ENCODE measurements at regions not wholly inside any gene's neighbourhood (a gene's known extent, or its start where the extent isn't known, plus 50 kb on each side); places are given as distances from the start of the nearest gene placed in this dataset.
A peak's percentile ranks its signal among the peaks of the same experiment; 100 is the strongest.
"Not testable (repeated sequence)": the region's sequence is repeated elsewhere in the genome, so short reads cannot be mapped to it uniquely, and the experiment has no call there.

DNA sequence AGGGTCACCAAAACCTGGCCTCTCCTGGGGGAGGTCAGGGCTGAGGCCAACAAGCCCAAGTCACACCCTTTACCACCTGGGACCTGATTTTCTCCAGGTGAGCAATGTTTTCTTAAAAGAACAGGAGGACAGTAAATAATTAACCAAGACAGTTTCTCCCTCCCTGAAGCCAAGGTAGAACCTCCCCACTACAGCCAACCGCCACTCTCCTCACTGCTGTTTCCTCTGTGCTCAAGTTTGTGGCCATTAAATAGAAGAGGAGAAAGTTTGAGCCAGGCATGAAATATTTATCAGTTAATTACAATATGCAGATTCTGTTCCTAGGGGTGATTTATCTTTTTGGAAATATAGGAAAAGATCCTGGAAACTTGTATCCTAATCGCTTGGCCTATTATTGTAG lies 150.6 kb upstream of the ANKRD20A1 start:
- not testable (repeated sequence) for H3K27me3 ChIP-seq; H3K4me1 ChIP-seq; H3K4me3 ChIP-seq; DNase-seq (ENCODE audit: low spot score in 2 of 2); H3K27ac ChIP-seq; H3K9me3 ChIP-seq; H3K36me3 ChIP-seq
- no CpG with 5 or more reads among the region's 2 CpGs for WGBS

DNA sequence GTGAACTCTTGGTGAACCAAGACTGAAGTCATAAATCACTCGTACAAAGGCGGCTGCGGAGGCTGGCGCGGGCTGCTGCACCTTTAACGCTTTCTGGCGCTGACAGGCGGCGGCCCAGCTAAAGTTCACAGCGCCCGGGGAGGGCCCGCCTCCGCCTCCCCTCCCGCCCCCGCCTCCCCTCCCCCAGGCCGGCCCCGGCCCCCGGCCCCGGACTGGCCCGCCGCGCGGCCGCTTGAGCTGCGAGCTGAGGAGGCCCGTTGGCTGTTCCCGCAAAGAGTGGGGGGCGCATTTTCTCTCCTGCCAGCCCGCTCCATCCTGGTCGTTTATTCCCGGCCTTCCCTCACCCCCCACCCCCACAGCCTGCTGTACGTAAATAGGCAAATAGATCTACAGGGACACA lies 147.3 kb upstream of the ANKRD20A1 start:
- WGBS = no CpG with 5 or more reads among the region's 32 CpGs
- H3K27me3 ChIP-seq; DNase-seq (ENCODE audit: low spot score in 2 of 2); H3K36me3 ChIP-seq; H3K27ac ChIP-seq; H3K9me3 ChIP-seq; H3K4me3 ChIP-seq; H3K4me1 ChIP-seq: not testable (repeated sequence)

DNA sequence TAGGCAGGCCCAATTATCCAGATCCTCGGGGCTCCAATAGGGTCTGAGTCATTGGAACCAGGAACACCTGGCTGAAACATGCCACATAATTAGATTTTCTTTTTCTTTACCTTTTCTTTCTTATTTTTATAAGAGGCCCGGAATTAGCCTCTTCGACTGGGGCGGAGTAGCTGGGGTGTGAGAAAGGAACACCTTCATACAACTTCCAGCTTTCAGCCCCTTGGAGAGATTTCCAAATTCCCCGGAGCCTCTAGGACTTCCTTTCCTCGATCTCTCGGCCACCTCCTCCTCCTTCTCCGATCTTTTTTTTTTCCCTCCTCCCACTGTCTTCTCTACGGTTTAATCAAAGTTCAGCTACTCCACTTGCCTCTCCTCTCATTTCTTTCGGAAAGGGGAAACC lies 146.8 kb upstream of the ANKRD20A1 start:
- not testable (repeated sequence) for H3K27ac ChIP-seq, H3K9me3 ChIP-seq, H3K4me3 ChIP-seq, H3K4me1 ChIP-seq, H3K27me3 ChIP-seq, H3K36me3 ChIP-seq
- peak; percentile 17 to 34 for DNase-seq (ENCODE audit: low spot score in 2 of 2)
- 74% methylated on average over 5 of the region's 10 CpGs for WGBS

DNA sequence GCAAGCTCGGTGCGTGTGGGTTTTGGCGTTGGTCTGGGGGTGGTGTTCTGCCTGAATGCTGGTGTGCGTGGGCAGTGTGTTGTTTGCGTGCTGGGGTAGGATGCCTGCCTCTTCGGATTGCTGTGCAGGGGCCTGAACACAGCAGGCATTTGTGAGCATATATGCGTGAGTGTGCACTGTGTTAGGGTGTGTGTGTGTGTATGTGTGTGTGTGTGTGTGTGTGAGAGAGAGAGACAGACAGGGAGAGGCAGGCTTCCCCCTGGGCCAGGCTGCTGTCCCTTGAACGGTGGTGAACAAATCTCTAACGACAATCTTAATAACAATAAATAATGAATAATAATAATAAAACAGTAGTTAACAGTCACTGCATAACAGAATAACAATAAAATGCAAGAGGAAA lies 145.8 kb upstream of the ANKRD20A1 start:
- DNase-seq (ENCODE audit: low spot score in 2 of 2); H3K4me3 ChIP-seq; H3K9me3 ChIP-seq; H3K27me3 ChIP-seq; H3K4me1 ChIP-seq; H3K36me3 ChIP-seq; H3K27ac ChIP-seq: not testable (repeated sequence)
- 68% methylated on average over 3 of the region's 9 CpGs for WGBS

DNA sequence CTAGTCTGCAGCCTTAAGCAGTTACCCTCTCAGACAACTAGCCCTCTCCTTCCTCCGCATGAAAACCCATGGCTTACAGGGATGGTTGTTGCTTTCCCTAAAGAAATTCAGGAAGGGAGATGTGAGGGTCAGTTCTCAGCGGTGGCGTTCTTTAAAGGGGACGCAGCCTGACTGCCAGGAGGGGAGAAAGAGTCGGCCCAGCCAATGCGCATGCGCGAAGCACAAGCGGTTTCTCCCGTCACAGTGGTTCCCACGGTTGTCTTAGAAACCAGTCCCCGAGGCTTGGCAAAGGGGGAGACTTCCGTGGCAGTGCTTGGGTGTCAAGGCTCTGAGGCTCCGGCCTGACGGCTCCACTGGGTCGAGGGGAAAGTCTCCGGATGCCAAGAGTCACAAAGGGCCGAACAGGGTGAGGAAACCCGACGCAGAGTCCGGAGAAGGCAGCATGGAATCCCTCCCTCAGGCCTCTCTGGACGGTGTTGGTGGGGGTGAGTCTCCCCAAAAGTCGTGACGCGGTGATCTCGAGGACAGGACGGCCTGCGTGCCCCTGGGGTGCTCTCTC lies 140.8 kb upstream of the ANKRD20A1 start:
- H3K36me3 ChIP-seq, H3K4me3 ChIP-seq: not testable (repeated sequence)

DNA sequence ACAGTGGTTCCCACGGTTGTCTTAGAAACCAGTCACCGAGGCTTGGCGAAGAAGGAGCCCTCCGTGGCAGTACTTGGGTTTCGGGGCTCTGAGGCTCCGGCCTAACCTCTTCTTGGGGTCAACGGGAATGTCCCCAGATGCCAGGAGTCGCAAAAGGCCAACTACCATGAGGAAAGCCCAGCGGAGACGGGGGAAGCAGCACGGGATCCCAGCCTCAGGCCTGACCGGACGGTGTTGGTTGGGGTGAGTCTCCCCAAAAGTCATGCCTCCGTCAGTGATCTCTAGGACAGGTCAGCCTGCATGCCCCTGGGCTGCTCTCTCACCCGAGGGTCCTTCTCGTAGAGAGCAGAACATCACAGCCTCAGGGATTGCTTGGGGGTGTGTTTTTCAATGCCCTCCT lies 138.2 kb upstream of the ANKRD20A1 start:
- DNase-seq (ENCODE audit: low spot score in 2 of 2) = peak; percentile 55 to 72
- 93% methylated on average over 11 of the region's 16 CpGs for WGBS
- not testable (repeated sequence) for H3K36me3 ChIP-seq

More for the DNA sequence above, 140.8 kb upstream of the ANKRD20A1 start:
- not testable (repeated sequence) for H3K4me1 ChIP-seq, H3K27me3 ChIP-seq, H3K9me3 ChIP-seq, H3K27ac ChIP-seq
- peak in 1 of 2 donors; percentile 55 for DNase-seq (ENCODE audit: low spot score in 2 of 2)
- WGBS = no CpG with 5 or more reads among the region's 28 CpGs

DNA sequence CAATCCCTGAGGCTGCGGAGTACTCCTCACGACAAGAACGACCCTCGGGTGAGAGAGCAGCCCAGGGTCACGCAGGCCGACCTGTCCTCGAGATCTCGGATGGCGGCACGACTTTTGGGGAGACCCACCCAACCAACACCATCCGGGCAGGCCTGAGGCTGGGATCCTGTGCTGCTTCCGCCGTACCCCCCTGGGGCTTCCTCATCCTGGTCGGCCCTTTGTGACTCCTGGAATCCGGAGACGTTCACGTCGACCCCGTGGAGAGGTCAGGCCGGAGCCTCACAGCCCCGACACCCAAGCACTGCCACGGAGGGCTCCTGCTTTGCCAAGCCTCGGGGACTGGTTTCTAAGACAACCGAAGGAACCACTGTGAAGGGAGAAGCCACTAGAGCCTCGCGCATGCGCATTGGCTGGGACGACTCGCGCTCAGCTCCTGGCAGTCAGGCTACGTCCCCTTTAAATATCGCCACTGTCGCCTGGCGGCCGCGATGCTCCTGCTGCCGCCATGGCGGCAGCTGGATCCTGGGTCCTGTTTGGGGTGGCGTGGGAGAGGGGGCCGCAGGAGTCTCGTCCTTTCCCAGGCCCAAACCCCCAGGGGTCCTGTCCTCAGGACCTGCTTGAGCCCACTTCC lies 136.2 kb upstream of the ANKRD20A1 start:
- DNase-seq (ENCODE audit: low spot score in 2 of 2); H3K27ac ChIP-seq; H3K9me3 ChIP-seq; H3K4me3 ChIP-seq; H3K36me3 ChIP-seq; H3K27me3 ChIP-seq; H3K4me1 ChIP-seq: not testable (repeated sequence)
- no CpG with 5 or more reads among the region's 41 CpGs for WGBS

More for the DNA sequence above, 138.2 kb upstream of the ANKRD20A1 start:
- H3K4me3 ChIP-seq, H3K9me3 ChIP-seq, H3K4me1 ChIP-seq, H3K27me3 ChIP-seq, H3K27ac ChIP-seq: not testable (repeated sequence)

DNA sequence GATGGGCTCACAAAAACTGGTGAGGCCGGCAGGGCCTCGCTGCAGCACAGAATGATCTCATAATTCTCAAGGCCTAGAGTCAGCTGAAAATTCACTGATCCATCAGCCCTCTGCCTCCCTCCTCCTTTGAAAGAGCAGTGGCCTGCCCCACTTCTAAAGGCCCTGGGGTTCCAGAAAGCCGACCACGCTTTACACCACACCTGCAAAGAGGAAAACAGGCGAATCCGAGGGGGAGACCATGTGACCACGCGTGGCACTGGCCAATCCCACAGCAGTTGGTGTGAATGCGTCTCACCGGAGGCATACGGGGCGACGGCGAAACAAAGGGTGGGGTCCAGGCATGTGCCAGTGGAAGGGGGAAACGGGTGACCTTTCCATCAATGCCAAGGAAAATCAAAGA lies 135.5 kb upstream of the ANKRD20A1 start:
- peak in 1 of 2 donors; percentile 36 for DNase-seq (ENCODE audit: low spot score in 2 of 2)
- H3K4me3 ChIP-seq = peak overlapping the region; percentile 38
- not testable (repeated sequence) for H3K27ac ChIP-seq, H3K9me3 ChIP-seq, H3K36me3 ChIP-seq, H3K4me1 ChIP-seq, H3K27me3 ChIP-seq
- no CpG with 5 or more reads among the region's 15 CpGs for WGBS

DNA sequence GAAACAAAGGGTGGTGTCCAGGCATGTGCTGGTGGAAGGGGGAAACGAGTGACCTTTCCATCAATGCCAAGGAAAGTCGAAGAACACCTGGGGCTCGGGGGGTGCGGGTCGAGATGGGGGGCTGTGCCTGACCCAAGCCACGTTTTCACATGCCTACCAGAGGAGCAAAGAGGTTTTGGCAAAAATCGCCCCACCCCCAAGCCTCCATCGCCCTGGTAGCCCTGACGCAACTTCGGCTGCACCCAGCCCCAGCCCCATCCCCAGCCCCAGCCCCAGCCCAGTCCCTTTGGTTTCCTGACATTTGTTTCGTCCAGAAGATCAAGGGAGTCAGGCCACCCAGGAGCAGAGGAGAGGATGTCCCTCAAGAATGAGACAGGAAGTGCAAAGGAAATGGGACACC lies 133.8 kb upstream of the ANKRD20A1 start:
- peak; percentile 66 to 81 for DNase-seq (ENCODE audit: low spot score in 2 of 2)
- H3K4me3 ChIP-seq = peak overlapping the region; percentile 36
- not testable (repeated sequence) for H3K4me1 ChIP-seq, H3K36me3 ChIP-seq, H3K9me3 ChIP-seq, H3K27me3 ChIP-seq, H3K27ac ChIP-seq
- WGBS = no CpG with 5 or more reads among the region's 11 CpGs

DNA sequence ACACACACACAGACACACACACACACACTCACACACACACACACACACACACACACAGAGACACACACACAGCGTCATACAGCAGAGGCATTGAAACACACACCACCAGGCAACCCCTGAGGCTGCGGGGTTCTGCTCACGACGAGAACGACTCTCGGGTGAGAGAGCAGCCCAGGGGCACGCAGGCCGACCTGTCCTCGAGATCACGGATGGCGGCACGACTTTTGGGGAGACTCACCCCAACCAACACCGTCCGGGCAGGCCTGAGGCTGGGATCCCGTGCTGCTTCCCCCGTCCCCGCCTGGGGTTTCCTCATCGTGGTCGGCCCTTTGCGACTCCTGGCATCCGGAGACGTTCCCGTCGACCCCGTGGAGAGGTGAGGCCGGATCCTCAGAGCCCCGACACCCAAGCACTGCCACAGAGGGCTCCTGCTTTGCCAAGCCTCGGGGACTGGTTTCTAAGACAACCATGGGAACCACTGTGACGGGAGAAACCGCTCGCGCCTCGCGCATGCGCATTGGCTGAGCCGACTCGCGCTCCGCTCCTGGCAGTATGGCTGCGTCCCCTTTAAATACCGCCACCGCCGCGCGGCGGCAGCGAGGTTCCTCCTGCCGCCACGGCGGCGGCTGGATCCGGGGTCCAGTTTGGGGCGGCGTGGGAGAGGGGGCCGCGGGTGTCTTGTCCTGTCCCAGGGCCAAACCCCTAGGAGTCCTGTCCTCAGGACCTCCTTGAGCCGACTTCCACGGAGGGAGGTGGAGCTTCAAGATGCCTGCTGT lies 132.3 kb upstream of the ANKRD20A1 start:
- not testable (repeated sequence) for H3K36me3 ChIP-seq, H3K4me1 ChIP-seq, H3K27me3 ChIP-seq, H3K27ac ChIP-seq, H3K9me3 ChIP-seq
- no CpG with 5 or more reads among the region's 58 CpGs for WGBS
- DNase-seq (ENCODE audit: low spot score in 2 of 2) = peak in 1 of 2 donors; percentile 42
- peak overlapping the region; percentile 40 for H3K4me3 ChIP-seq

DNA sequence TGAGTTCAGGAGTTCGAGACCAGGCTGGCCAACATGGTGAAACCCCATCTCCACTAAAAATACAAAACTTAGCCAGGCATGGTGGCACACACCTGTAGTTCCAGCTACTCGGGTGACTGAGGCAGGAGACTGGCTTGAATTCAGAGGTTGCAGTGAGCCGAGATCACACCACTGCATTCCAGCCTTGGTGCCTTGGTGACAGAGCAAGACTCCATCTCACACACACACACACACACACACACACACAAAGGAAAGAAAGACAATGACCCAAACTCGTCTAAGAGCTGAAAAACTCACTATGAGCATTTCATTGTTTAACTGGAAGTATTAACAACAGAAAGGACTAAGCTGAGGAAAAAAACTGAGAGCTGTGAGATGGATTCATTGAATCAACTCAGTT lies 95.6 kb upstream of the ANKRD20A1 start:
- not testable (repeated sequence) for H3K36me3 ChIP-seq; H3K4me3 ChIP-seq; H3K9me3 ChIP-seq; H3K27me3 ChIP-seq; H3K27ac ChIP-seq; H3K4me1 ChIP-seq; DNase-seq (ENCODE audit: low spot score in 2 of 2)
- WGBS = 56% methylated on average over 2 of the region's 4 CpGs

DNA sequence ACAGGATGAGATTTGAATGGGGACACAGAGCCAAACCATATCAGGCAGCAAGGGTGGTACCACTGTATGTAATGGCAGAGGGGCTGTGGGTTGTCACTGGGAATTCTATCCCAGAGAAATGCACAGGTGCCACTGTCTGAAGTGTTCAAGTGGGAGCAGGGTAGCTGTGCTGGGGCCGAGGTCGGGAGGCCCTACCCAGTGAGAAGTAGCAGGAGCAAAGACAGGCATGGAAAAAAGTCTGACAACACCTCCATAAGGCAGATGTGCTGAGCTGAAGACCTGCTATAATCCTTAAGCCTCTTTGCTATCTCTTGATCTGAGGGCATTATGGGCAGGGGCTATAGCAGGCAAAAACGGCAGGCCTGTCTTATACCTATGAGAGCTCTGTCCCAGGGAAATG lies 86.9 kb upstream of the ANKRD20A1 start:
- WGBS = no CpG with 5 or more reads among the region's 3 CpGs
- not testable (repeated sequence) for DNase-seq (ENCODE audit: low spot score in 2 of 2); H3K4me1 ChIP-seq; H3K27ac ChIP-seq; H3K27me3 ChIP-seq; H3K9me3 ChIP-seq; H3K36me3 ChIP-seq; H3K4me3 ChIP-seq

DNA sequence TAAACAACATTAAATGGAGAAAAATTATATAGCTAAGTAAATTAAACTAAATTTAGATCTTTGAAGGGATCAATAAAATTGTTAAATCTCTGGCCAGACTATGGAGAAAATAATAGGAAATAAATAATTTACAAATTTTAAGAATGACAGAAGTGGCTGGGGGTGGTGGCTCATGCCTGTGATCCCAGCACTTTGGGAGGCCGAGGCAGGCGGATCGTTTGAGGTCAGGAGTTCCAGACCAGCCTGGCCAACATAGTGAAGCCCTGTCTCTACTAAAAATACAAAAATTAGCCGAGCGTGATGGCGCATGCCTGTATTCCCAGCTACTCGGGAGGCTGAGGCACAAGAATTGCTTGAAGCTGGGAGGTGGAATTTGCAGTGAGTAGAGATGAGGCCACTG lies 58.6 kb upstream of the ANKRD20A1 start:
- WGBS = 80% methylated on average over 5 of the region's 7 CpGs
- peak in 1 of 2 donors; percentile 60 for DNase-seq (ENCODE audit: low spot score in 2 of 2)

More for the DNA sequence above, 58.6 kb upstream of the ANKRD20A1 start:
- not testable (repeated sequence) for H3K27ac ChIP-seq, H3K9me3 ChIP-seq, H3K27me3 ChIP-seq, H3K36me3 ChIP-seq, H3K4me3 ChIP-seq, H3K4me1 ChIP-seq
